HepG2 (cell line): ENCODE measurements at regions not wholly inside any gene's neighbourhood (a gene's known extent, or its start where the extent isn't known, plus 50 kb on each side); places are given as distances from the start of the nearest gene placed in this dataset.
"Not testable (repeated sequence)": the region's sequence is repeated elsewhere in the genome, so short reads cannot be mapped to it uniquely, and the experiment has no call there.

Experiments used
- ATAC-seq: fragments of 200-7000 bp; cut with Tn5 transposase; 3 replicates; pipeline ENCODE4 v1.9.1; 2020; ENCODE audit warnings: mild to moderate bottlenecking, moderate library complexity
- BruUV-seq: library from RNA; stranded (reverse); fragments of 400-500 nt; replicated peaks from 2 replicates; lab custom pipeline; 2021; lab: Mats Ljungman, UMichigan
- CTCF ChIA-PET: fragments of 300-600 bp; formaldehyde crosslinking; extraction: SDS; loops from one replicate; lab custom pipeline; 2021; ENCODE audit warnings: low total read pairs, inconsistent platforms, low intra/inter-chr PET ratio; lab: Yijun Ruan, JAX
- POLR2A ChIA-PET: fragments of 350-600 bp; sonication (Branson Sonifier 250); formaldehyde crosslinking; loops from one replicate; lab custom pipeline; 2020; ENCODE audit warnings: antibody characterized with exemption, inconsistent platforms; lab: Yijun Ruan, JAX
- DNase-seq: peaks from one replicate; pipeline ENCODE4 v3.0.0-alpha.2; 2015; ENCODE audit warnings: low spot score
- FAIRE-seq: peaks from 3 replicates; lab custom pipeline; 2011; peaks lifted over from hg19 to GRCh38; lab: Jason Lieb, UNC
- H2AFZ ChIP-seq: one replicate; pipeline ENCODE4 v1.6.1; 2011; ENCODE audit warnings: low read length, inconsistent platforms
- H3K27ac ChIP-seq: fragments of 300-600 bp; 3 replicates; pipeline ENCODE4 v1.8.0; 2011; ENCODE audit warnings: mixed run types, mild to moderate bottlenecking, mixed read lengths, low read length, inconsistent platforms; ENCODE audit not compliant: insufficient read depth; ENCODE audit errors: extremely low read length
- H3K27me3 ChIP-seq, 2 experiments: fragments of 200-600 bp in 1 of 2; 2 replicates in 1 of 2; 3 replicates in 1 of 2; pipeline versions ENCODE4 v1.6.0 to v1.8.0; 2011; ENCODE audit warnings: low read length in 2 of 2, mild to moderate bottlenecking in 2 of 2, moderate library complexity in 2 of 2, inconsistent platforms in 1 of 2; ENCODE audit not compliant: insufficient read depth in 2 of 2, control insufficient read depth in 1 of 2
- H3K36me3 ChIP-seq, 2 experiments: fragments of 200-600 bp in 1 of 2; replicated peaks in 1 of 2; 2 replicates in 1 of 2; 3 replicates in 1 of 2; pipeline versions ENCODE4 v1.5.1 to v1.8.0; 2011; ENCODE audit warnings: low read length in 2 of 2, inconsistent platforms in 1 of 2; ENCODE audit not compliant: insufficient read depth in 2 of 2, control insufficient read depth in 1 of 2
- H3K4me1 ChIP-seq: 2 replicates; pipeline ENCODE4 v1.5.1; 2012; ENCODE audit warnings: low read length, inconsistent platforms; ENCODE audit not compliant: insufficient read depth
- H3K4me2 ChIP-seq: 2 replicates; pipeline ENCODE4 v1.6.0; 2011; ENCODE audit warnings: low read depth, low read length, inconsistent platforms
- H3K4me3 ChIP-seq, 3 experiments: fragments of 200-600 bp in 1 of 3; sonication (generic), shearing (Covaris generic) in 1 of 3; replicated peaks in 1 of 3; 2 replicates each; pipeline ENCODE4 v1.5.1; 2011 to 2016; ENCODE audit warnings: low read length in 3 of 3, inconsistent platforms in 2 of 3, low read depth in 2 of 3, mild to moderate bottlenecking in 2 of 3, control low read depth in 1 of 3, mixed read lengths in 1 of 3; ENCODE audit not compliant: insufficient read depth in 1 of 3
- H3K79me2 ChIP-seq: one replicate; pipeline ENCODE4 v1.6.1; 2011; ENCODE audit warnings: low read length, inconsistent platforms; ENCODE audit not compliant: insufficient read depth
- H3K9ac ChIP-seq: 2 replicates; pipeline ENCODE4 v1.6.0; 2011; ENCODE audit warnings: mild to moderate bottlenecking, low read depth, low read length, inconsistent platforms; ENCODE audit not compliant: insufficient read depth
- H3K9me3 ChIP-seq: 2 replicates; pipeline ENCODE4 v1.5.1; 2012; ENCODE audit warnings: mild to moderate bottlenecking, low read length
- H4K20me1 ChIP-seq: 2 replicates; pipeline ENCODE4 v1.6.0; 2011; ENCODE audit warnings: inconsistent platforms, mild to moderate bottlenecking, low read length, moderate library complexity; ENCODE audit not compliant: insufficient read depth
- FOXO1 ChIP-seq: sonication (generic); formaldehyde crosslinking; IDR thresholded peaks from 2 replicates; pipeline ENCODE4 v1.4.0; 2020; ENCODE audit warnings: missing genetic modification reagents
- TP53 ChIP-seq: sonication (generic); formaldehyde crosslinking; conservative IDR thresholded peaks from 2 replicates; pipeline ENCODE4 v1.4.0; 2020; ENCODE audit warnings: missing genetic modification reagents
- WGBS: methylation state at CpG from one replicate; pipeline ENCODE4 v1.1.6; 2017; ENCODE audit warnings: low lambda C conversion rate; 5-methylcytosine and 5-hydroxymethylcytosine counted together
- in situ Hi-C: cut with HindIII; loops from 2 replicates; pipeline ENCODE4 v1.10.0; 2017; ENCODE audit warnings: low pct_unique_long_range_greater_than_20kb; ENCODE audit not compliant: extremely low pct_ligation_motif_present
- intact Hi-C: fragments of 100-400 bp; cut with micrococcal nuclease; formaldehyde crosslinking; loops from one replicate; pipeline ENCODE4 v1.10.0; 2022; ENCODE audit not compliant: unreplicated experiment

GRCh38 chr15:24078310-24079029 is 391.4 kb upstream of the NDN start:
- Histone ChIP-seq H3K79me2 (no peaks in the 10 kb centered on the region), H3K27me3 (no peaks in the 10 kb centered on the region), H3K9me3 (peaks cover 83% of the 10 kb centered on the region), H2AFZ (no peak overlapping the region), H3K9ac (no peak overlapping the region), H3K4me1 (no peaks in the 10 kb centered on the region), H4K20me1 (no peaks in the 10 kb centered on the region), H3K4me2 (no peak overlapping the region), H3K36me3 (no peaks in the 10 kb centered on the region), H3K27ac (no peak overlapping the region)
- intact Hi-C loops: no loop called here
- ChIA-PET POLR2A (no interaction called here), CTCF (no interaction called here)
- BruUV-seq: no TSS peak
- FAIRE-seq (no peak), ATAC-seq (no peak)
- 29% methylated on average over 4 of the region's 29 CpGs for WGBS
- TF ChIP-seq FOXO1 (no peak), TP53 (CRISPR knock-in tag) (no peak)
- TF ChIP-seq, all 625 proteins: peak for 0
- H3K4me3 ChIP-seq: no peak overlapping the region
- in situ Hi-C loops: no loop called here
- DNase-seq: no peak

- intact Hi-C loops, H4K20me1 ChIP-seq, in situ Hi-C loops, BruUV-seq, H3K4me2 ChIP-seq, H3K27me3 ChIP-seq, H3K9ac ChIP-seq, POLR2A ChIA-PET, H3K27ac ChIP-seq, FAIRE-seq, H3K36me3 ChIP-seq, DNase-seq, H3K79me2 ChIP-seq, CTCF ChIA-PET, H3K4me1 ChIP-seq, H3K4me3 ChIP-seq, H2AFZ ChIP-seq, ATAC-seq: not testable (repeated sequence)
- H3K9me3 ChIP-seq: peaks cover 85% of the 10 kb centered on the region
- 0% methylated on average over 1 of the region's 1 CpG for WGBS
Observed at GRCh38 chr15:24088941-24089340, 401.8 kb upstream of the NDN start.

GRCh38 chr15:24101503-24101902 is 414.4 kb upstream of the NDN start:
- intact Hi-C loops, in situ Hi-C loops, BruUV-seq, FAIRE-seq, H3K4me3 ChIP-seq, H3K27ac ChIP-seq, H3K4me2 ChIP-seq, H3K27me3 ChIP-seq, H3K4me1 ChIP-seq, H3K9ac ChIP-seq, DNase-seq, POLR2A ChIA-PET, CTCF ChIA-PET, H3K36me3 ChIP-seq, H2AFZ ChIP-seq, ATAC-seq, H3K79me2 ChIP-seq, H4K20me1 ChIP-seq: not testable (repeated sequence)
- H3K9me3 ChIP-seq: peaks cover 22% of the 10 kb centered on the region; the same call in 1 of the 2 replicates
- WGBS: 56% methylated on average over 29 of the region's 30 CpGs

GRCh38 chr15:24107524-24107923 is 420.4 kb upstream of the NDN start:
- H4K20me1 ChIP-seq, CTCF ChIA-PET, in situ Hi-C loops, DNase-seq, H2AFZ ChIP-seq, intact Hi-C loops, H3K9ac ChIP-seq, H3K4me1 ChIP-seq, H3K36me3 ChIP-seq, H3K27ac ChIP-seq, POLR2A ChIA-PET, H3K4me3 ChIP-seq, H3K79me2 ChIP-seq, BruUV-seq, FAIRE-seq, H3K27me3 ChIP-seq, ATAC-seq, H3K4me2 ChIP-seq: not testable (repeated sequence)
- WGBS: 37% methylated on average over 6 of the region's 6 CpGs
- peaks cover 44% of the 10 kb centered on the region for H3K9me3 ChIP-seq
